LNCAP (cell line): ENCODE measurements at regions not wholly inside any gene's neighbourhood (a gene's known extent, or its start where the extent isn't known, plus 50 kb on each side); places are given as distances from the start of the nearest gene placed in this dataset.

Source experiments
- TF ChIP-seq, protein P1 (sequence below): fragments of 450-650 bp; IDR thresholded peaks from 2 replicates; pipeline ENCODE4 v1.5.1; 2017; ENCODE audit warnings: mild to moderate bottlenecking

DNA sequence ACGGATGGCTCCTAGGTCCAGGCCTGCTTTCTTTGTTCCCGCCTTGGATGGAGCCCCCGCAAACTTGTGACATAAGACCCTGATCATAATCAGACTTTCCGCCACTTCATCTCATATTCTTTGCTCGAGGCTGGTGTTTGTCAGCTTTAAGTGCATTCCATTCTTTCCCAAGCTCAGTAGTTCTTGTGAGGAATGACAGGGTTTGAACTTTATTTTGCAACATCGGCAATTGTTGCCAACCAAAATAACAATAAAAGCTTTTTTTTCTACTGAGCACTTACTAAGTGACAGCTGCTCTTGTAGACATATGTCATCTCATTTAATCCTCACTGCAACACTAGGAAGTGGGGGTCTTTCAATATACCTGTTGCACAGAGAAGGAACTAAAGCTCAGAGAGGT lies 178.8 kb upstream of the ST6GAL2 start:
- TF ChIP-seq, protein P1, sequence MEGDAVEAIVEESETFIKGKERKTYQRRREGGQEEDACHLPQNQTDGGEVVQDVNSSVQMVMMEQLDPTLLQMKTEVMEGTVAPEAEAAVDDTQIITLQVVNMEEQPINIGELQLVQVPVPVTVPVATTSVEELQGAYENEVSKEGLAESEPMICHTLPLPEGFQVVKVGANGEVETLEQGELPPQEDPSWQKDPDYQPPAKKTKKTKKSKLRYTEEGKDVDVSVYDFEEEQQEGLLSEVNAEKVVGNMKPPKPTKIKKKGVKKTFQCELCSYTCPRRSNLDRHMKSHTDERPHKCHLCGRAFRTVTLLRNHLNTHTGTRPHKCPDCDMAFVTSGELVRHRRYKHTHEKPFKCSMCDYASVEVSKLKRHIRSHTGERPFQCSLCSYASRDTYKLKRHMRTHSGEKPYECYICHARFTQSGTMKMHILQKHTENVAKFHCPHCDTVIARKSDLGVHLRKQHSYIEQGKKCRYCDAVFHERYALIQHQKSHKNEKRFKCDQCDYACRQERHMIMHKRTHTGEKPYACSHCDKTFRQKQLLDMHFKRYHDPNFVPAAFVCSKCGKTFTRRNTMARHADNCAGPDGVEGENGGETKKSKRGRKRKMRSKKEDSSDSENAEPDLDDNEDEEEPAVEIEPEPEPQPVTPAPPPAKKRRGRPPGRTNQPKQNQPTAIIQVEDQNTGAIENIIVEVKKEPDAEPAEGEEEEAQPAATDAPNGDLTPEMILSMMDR = no peak

DNA sequence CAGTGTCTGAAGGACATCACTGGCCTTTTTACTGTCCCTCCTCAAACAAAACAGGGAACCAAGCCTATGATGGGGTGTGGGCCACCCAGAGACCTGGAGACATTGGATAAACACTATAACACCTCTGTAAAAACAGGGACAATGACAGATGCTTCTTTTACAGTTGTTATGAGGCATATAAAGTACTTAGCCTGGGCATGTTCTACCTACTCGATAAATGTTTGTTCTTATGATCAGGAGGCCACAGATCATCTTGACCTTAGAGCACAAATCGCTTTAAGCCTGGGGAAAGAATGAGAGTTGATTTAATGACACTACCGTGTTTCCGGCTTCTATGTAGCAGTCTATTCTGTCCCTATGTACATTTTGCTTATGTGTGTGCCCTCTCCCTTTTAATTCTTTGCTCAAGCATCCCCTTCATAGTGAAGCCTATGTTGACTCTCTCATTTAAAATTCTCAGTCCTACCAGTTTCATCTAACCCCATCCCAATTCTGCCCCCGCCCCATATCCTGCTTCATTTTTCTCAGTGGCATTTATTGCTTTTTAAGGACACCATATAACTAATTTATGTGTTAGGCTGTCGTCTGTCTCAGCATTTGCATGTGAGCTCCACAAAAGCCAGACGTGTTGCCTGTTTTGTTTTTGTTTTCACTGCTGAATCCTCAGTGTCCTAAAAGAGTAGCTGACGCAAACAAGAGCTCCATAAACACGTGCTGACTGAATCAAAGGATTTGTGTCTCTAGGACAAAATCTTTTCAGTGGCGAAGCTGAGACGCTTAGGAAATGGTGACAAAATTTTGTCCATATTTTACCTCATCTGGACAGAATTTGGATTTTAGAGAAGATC lies 182.3 kb upstream of the ST6GAL2 start:
- TF ChIP-seq, protein P1 = no peak

DNA sequence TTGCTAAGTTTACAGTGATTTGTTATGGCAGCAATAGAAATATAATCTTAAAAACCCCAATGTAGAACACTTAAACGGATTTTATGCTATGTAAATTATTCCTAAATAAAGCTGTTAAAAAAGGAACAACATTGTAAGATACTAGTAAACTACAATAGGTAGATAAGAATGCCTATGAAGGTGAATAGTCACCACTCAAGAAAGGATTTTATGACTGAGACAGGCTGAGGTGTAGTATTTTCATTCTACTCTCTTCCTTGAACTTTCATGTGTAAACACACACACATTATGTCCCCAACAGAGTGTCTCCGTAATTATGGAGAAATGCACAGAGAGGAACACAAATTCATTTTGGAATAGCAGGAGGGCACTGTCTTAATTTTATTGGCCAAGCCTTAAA lies 183.9 kb upstream of the ST6GAL2 start:
- TF ChIP-seq, protein P1 = no peak

DNA sequence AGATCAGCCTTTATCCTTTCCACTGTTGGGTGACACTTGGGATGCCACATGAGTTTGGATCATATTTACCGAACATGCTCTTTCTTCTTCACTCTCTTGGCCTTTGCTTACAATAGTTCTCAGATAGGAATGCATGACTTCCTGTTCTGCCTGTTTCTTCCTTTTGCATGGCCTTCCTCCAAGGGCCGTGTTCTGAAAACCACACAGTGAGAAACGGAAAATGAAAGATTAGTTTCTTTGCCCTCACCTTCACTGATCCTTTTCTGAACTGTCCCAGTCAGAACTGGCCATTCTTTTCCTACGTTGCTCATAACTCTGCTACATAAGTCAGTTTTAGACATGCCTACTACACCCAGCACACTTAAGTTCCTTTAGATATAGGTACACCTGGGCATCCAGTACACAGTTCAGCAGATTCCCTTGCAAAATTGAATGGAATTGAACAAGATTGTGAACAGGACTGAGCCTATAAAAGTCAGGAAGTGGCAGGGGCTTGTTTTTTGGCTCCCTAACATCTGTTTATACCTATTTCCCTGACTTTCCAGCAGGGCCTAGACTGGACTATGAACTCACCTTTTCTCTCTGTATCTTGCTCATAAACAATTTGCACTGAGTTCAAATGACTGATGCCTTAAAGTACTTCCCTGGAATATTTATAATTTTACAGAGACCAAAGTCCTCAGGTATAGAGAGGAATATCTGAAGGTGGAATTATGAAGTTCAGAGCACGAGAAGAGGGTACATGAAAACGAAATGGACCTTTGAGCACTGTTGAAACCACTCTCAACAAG lies 186.4 kb upstream of the ST6GAL2 start:
- TF ChIP-seq, protein P1 = no peak

DNA sequence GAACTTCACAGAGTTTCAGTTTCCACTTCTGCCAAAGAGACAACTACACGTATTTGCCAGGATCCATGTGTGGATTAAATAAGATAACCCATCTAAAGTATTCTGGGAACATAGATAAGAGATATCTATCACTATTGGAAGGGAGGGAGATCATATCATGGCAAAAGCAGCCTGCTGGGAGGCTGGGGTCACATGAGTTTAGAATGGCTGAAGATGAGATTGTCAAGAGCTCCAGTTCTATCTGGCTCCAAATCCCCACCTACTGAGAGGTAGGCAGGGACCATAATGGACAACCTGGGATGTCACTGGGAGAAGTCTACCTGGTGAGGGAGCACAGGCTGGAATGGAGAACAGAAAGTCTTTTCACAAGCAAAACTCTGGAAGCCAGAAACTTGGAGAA lies 192.6 kb upstream of the ST6GAL2 start:
- TF ChIP-seq, protein P1 = no peak

DNA sequence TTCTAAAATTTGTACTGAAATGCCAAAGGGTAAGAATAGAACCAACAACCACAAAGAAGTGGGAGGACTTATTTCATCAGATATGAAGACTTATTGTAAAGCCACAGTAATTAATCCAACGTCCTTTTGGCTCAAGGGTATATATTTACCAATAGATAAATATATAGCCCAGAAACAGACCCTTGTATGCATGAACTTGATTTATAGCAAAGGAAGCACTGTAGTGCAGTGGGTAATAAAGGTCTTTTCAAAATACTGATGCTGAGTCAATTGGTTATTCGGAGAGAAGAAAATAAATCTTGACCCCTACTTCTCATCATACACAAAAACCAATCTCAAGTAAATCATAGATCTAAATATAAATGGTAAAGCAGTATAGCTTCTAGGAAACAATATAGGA lies 200.5 kb upstream of the ST6GAL2 start:
- TF ChIP-seq, protein P1 = no peak

DNA sequence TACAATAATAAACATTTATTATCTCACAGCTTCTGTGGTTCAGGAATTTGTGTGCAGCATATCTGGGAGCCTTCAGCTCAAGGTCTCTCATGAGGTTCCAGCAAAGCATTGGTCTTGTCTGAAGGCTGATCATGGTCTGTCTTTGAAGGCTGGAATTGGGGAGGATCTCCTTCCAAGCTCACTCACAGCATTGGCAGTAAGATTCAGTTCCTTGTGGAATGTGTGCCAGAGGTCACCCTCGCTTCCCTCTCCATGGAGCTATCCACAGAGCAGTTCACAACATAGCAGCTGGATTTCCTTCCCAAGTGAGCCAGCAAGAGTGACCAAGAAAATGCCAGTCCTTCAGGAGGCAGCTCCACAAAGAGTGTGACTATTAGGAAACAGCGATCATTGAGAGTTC lies 202.2 kb upstream of the ST6GAL2 start:
- TF ChIP-seq, protein P1 = no peak
